Amniotic stem cell (primary cell): ENCODE measurements at regions not wholly inside any gene's neighbourhood (a gene's known extent, or its start where the extent isn't known, plus 50 kb on each side); places are given as distances from the start of the nearest gene placed in this dataset.

Experiments used
- DNase-seq: peaks from one replicate; lab custom pipeline; 2025; lab: John Stamatoyannopoulos, UW

- DNase-seq = peak; percentile 9
Observed at GRCh38 chr3:44055951-44056350, 185.7 kb upstream of the TOPAZ1 start.

- no peak for DNase-seq
Observed at GRCh38 chr3:44056446-44057240, 185.0 kb upstream of the TOPAZ1 start.

GRCh38 chr3:44058022-44058867 lies 183.4 kb upstream of the TOPAZ1 start:
- peak; percentile 16 for DNase-seq

- DNase-seq = no peak
Observed at GRCh38 chr3:44058868-44059203, 182.8 kb upstream of the TOPAZ1 start.

- DNase-seq = no peak
Observed at GRCh38 chr3:44060164-44060563, 181.5 kb upstream of the TOPAZ1 start.

GRCh38 chr3:44061268-44061667 lies 180.4 kb upstream of the TOPAZ1 start:
- DNase-seq = no peak

GRCh38 chr3:44061961-44062360 lies 179.7 kb upstream of the TOPAZ1 start:
- no peak for DNase-seq

GRCh38 chr3:44065311-44066094 lies 176.2 kb upstream of the TOPAZ1 start:
- DNase-seq = peak; percentile 5

GRCh38 chr3:44066806-44067205 lies 174.9 kb upstream of the TOPAZ1 start:
- DNase-seq = no peak

GRCh38 chr3:44067431-44067830 lies 174.3 kb upstream of the TOPAZ1 start:
- DNase-seq = no peak

GRCh38 chr3:44068753-44069152 lies 172.9 kb upstream of the TOPAZ1 start:
- no peak for DNase-seq

GRCh38 chr3:44069276-44069675 lies 172.4 kb upstream of the TOPAZ1 start:
- DNase-seq = no peak

- no peak for DNase-seq
Observed at GRCh38 chr3:44070841-44071546, 170.7 kb upstream of the TOPAZ1 start.

GRCh38 chr3:44072601-44073540 lies 168.8 kb upstream of the TOPAZ1 start:
- DNase-seq = no peak

GRCh38 chr3:44074181-44074580 lies 167.5 kb upstream of the TOPAZ1 start:
- DNase-seq = no peak

- DNase-seq = no peak
Observed at GRCh38 chr3:44076221-44076829, 165.4 kb upstream of the TOPAZ1 start.

GRCh38 chr3:44077267-44077666 lies 164.4 kb upstream of the TOPAZ1 start:
- no peak for DNase-seq

GRCh38 chr3:44078863-44079262 lies 162.8 kb upstream of the TOPAZ1 start:
- no peak for DNase-seq

GRCh38 chr3:44079916-44080315 lies 161.8 kb upstream of the TOPAZ1 start:
- DNase-seq = no peak

- DNase-seq = no peak
Observed at GRCh38 chr3:44080474-44081072, 161.1 kb upstream of the TOPAZ1 start.
